SK-N-SH treated with all-trans-retinoic acid at 6 μM for 48 hours (cell line): ENCODE measurements at regions not wholly inside any gene's neighbourhood (a gene's known extent, or its start where the extent isn't known, plus 50 kb on each side); places are given as distances from the start of the nearest gene placed in this dataset.

Experiments
- ATAC-seq: fragments of 200-7000 bp; cut with Tn5 transposase; 3 replicates; pipeline ENCODE4 v1.9.1; 2020; ENCODE audit warnings: mild to moderate bottlenecking, moderate library complexity
- ARNTL ChIP-seq: fragments of 450-650 bp; formaldehyde crosslinking; IDR thresholded peaks from 2 replicates; pipeline ENCODE4 v1.5.0; 2020; ENCODE audit warnings: low read depth, mild to moderate bottlenecking, moderate library complexity, borderline replicate concordance
- BACH2 ChIP-seq: fragments of 250-450 bp; sonication (Bioruptor Pico); IDR thresholded peaks from 2 replicates; pipeline ENCODE4 v1.9.0; 2021; ENCODE audit warnings: mild to moderate bottlenecking, borderline replicate concordance
- CSDC2 ChIP-seq: fragments of 250-450 bp; sonication (Bioruptor Pico); IDR thresholded peaks from 2 replicates; pipeline ENCODE4 v1.5.0; 2020; ENCODE audit warnings: mild to moderate bottlenecking, moderate library complexity
- ESRRG ChIP-seq: fragments of 250-450 bp; sonication (Bioruptor Pico); IDR thresholded peaks from 2 replicates; pipeline ENCODE4 v1.6.1; 2021; ENCODE audit warnings: mild to moderate bottlenecking
- GLIS3 ChIP-seq: fragments of 250-450 bp; sonication (Bioruptor Pico); IDR thresholded peaks from 2 replicates; pipeline ENCODE4 v1.5.0; 2020; ENCODE audit warnings: mild to moderate bottlenecking, moderate library complexity
- ISL1 ChIP-seq: fragments of 250-450 bp; sonication (Bioruptor Pico); IDR thresholded peaks from 2 replicates; pipeline ENCODE4 v2.1.2; 2022; ENCODE audit warnings: mild to moderate bottlenecking, moderate library complexity
- OSR1 ChIP-seq: fragments of 250-450 bp; sonication (Bioruptor Pico); IDR thresholded peaks from 2 replicates; pipeline ENCODE4 v1.8.0; 2022; ENCODE audit warnings: moderate library complexity, mild to moderate bottlenecking, inconsistent platforms
- PPARA ChIP-seq: fragments of 250-450 bp; sonication (Bioruptor Pico); IDR thresholded peaks from 2 replicates; pipeline ENCODE4 v1.5.0; 2020; ENCODE audit warnings: mild to moderate bottlenecking, borderline replicate concordance
- RARB ChIP-seq: fragments of 250-450 bp; sonication (Bioruptor Pico); IDR thresholded peaks from 2 replicates; pipeline ENCODE4 v1.8.0; 2021; ENCODE audit warnings: mild to moderate bottlenecking, moderate library complexity
- SNAI2 ChIP-seq: fragments of 250-450 bp; sonication (Bioruptor Pico); IDR thresholded peaks from 2 replicates; pipeline ENCODE4 v1.5.0; 2020; ENCODE audit warnings: mild to moderate bottlenecking, moderate library complexity
- TCF4 ChIP-seq: fragments of 250-450 bp; sonication (Bioruptor Pico); IDR thresholded peaks from 2 replicates; pipeline ENCODE4 v1.8.0; 2021; ENCODE audit warnings: mild to moderate bottlenecking, moderate library complexity, borderline replicate concordance
- TOX ChIP-seq: fragments of 250-450 bp; sonication (Bioruptor Pico); IDR thresholded peaks from 2 replicates; pipeline ENCODE4 v1.8.0; 2021; ENCODE audit warnings: mild to moderate bottlenecking, moderate library complexity, borderline replicate concordance
- ZC3H10 ChIP-seq: fragments of 250-450 bp; sonication (Bioruptor Pico); IDR thresholded peaks from 2 replicates; pipeline ENCODE4 v1.5.1; 2021; ENCODE audit warnings: mild to moderate bottlenecking, moderate library complexity
- ZFP3 ChIP-seq: fragments of 250-450 bp; sonication (Bioruptor Pico); IDR thresholded peaks from 2 replicates; pipeline ENCODE4 v1.5.0; 2020; ENCODE audit warnings: mild to moderate bottlenecking, moderate library complexity
- ZFP30 ChIP-seq: fragments of 450-650 bp; formaldehyde crosslinking; IDR thresholded peaks from 2 replicates; pipeline ENCODE4 v1.5.0; 2022; ENCODE audit warnings: mild to moderate bottlenecking, moderate library complexity
- ZNF565 ChIP-seq: fragments of 450-650 bp; formaldehyde crosslinking; conservative IDR thresholded peaks from 2 replicates; pipeline ENCODE4 v1.5.0; 2020; ENCODE audit warnings: low read depth, mild to moderate bottlenecking, moderate library complexity
- ZNF70 ChIP-seq: fragments of 450-650 bp; formaldehyde crosslinking; IDR thresholded peaks from 2 replicates; pipeline ENCODE4 v1.5.0; 2020; ENCODE audit warnings: mild to moderate bottlenecking, moderate library complexity
- ZNF8 ChIP-seq: fragments of 450-650 bp; formaldehyde crosslinking; IDR thresholded peaks from 2 replicates; pipeline ENCODE4 v1.5.0; 2020; ENCODE audit warnings: mild to moderate bottlenecking, moderate library complexity
- TF ChIP-seq, protein P1 (sequence below): fragments of 250-450 bp; sonication (Bioruptor Pico); IDR thresholded peaks from 2 replicates; pipeline ENCODE4 v1.8.0; 2020; ENCODE audit warnings: mild to moderate bottlenecking, moderate library complexity, borderline replicate concordance
- TF ChIP-seq, protein P2 (sequence below): fragments of 250-450 bp; sonication (Bioruptor Pico); IDR thresholded peaks from 2 replicates; pipeline ENCODE4 v1.5.1; 2021; ENCODE audit warnings: mild to moderate bottlenecking, moderate library complexity
- TF ChIP-seq, protein P3 (sequence below): fragments of 250-450 bp; sonication (Bioruptor Pico); IDR thresholded peaks from 2 replicates; pipeline ENCODE4 v1.5.0; 2020; ENCODE audit warnings: mild to moderate bottlenecking, moderate library complexity
- TF ChIP-seq, protein P4 (sequence below): fragments of 250-450 bp; sonication (Bioruptor Pico); IDR thresholded peaks from 2 replicates; pipeline ENCODE4 v1.8.0; 2021; ENCODE audit warnings: low read depth, mild to moderate bottlenecking, moderate library complexity, borderline replicate concordance
- TF ChIP-seq, protein P5 (sequence below): fragments of 250-450 bp; sonication (Bioruptor Pico); IDR thresholded peaks from 2 replicates; pipeline ENCODE4 v1.5.1; 2020; ENCODE audit warnings: low read depth, mild to moderate bottlenecking, moderate library complexity

DNA sequence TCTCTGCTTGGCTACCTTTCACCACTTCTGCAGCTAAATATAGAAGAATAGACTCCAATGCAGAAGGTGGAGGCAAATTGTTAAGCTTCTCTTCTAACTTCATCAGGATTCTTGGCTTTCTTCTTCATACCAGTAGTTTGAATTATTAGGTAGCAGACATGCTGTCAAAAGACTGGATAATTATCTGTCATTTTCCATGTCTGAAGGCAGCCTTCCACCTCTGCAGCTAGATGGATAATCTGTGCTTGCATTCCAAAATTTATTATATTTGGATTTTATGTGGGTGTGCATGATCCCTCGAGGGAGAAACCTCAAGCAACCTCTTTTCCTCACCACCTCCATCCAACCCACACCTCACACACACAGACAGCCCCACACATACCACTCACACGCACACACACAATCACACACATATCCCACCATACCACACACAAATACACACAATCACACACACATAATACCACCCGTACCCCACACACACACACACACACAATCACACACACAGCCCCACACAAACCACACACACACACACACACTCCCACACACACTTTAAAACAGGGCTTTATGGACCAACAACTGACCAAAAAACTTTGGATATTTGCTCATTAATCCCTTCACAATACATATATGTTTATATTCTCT lies 145.0 kb downstream of the C7orf25 start:
- TF ChIP-seq RARB (no peak), ZFP30 (CRISPR knock-in tag) (no peak), TCF4 (CRISPR knock-in tag) (no peak), ISL1 (no peak), ZFP3 (no peak), ZNF70 (CRISPR knock-in tag) (no peak), PPARA (CRISPR knock-in tag) (no peak), ZNF565 (CRISPR knock-in tag) (no peak), ARNTL (CRISPR knock-in tag) (no peak), ZC3H10 (CRISPR knock-in tag) (no peak), SNAI2 (CRISPR knock-in tag) (no peak), ESRRG (CRISPR knock-in tag) (no peak)
- TF ChIP-seq, protein P1, sequence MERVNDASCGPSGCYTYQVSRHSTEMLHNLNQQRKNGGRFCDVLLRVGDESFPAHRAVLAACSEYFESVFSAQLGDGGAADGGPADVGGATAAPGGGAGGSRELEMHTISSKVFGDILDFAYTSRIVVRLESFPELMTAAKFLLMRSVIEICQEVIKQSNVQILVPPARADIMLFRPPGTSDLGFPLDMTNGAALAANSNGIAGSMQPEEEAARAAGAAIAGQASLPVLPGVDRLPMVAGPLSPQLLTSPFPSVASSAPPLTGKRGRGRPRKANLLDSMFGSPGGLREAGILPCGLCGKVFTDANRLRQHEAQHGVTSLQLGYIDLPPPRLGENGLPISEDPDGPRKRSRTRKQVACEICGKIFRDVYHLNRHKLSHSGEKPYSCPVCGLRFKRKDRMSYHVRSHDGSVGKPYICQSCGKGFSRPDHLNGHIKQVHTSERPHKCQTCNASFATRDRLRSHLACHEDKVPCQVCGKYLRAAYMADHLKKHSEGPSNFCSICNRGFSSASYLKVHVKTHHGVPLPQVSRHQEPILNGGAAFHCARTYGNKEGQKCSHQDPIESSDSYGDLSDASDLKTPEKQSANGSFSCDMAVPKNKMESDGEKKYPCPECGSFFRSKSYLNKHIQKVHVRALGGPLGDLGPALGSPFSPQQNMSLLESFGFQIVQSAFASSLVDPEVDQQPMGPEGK (CRISPR knock-in tag): no peak
- TF ChIP-seq, protein P2, sequence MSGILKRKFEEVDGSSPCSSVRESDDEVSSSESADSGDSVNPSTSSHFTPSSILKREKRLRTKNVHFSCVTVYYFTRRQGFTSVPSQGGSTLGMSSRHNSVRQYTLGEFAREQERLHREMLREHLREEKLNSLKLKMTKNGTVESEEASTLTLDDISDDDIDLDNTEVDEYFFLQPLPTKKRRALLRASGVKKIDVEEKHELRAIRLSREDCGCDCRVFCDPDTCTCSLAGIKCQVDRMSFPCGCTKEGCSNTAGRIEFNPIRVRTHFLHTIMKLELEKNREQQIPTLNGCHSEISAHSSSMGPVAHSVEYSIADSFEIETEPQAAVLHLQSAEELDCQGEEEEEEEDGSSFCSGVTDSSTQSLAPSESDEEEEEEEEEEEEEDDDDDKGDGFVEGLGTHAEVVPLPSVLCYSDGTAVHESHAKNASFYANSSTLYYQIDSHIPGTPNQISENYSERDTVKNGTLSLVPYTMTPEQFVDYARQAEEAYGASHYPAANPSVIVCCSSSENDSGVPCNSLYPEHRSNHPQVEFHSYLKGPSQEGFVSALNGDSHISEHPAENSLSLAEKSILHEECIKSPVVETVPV (CRISPR knock-in tag): no peak
- TF ChIP-seq, protein P3, sequence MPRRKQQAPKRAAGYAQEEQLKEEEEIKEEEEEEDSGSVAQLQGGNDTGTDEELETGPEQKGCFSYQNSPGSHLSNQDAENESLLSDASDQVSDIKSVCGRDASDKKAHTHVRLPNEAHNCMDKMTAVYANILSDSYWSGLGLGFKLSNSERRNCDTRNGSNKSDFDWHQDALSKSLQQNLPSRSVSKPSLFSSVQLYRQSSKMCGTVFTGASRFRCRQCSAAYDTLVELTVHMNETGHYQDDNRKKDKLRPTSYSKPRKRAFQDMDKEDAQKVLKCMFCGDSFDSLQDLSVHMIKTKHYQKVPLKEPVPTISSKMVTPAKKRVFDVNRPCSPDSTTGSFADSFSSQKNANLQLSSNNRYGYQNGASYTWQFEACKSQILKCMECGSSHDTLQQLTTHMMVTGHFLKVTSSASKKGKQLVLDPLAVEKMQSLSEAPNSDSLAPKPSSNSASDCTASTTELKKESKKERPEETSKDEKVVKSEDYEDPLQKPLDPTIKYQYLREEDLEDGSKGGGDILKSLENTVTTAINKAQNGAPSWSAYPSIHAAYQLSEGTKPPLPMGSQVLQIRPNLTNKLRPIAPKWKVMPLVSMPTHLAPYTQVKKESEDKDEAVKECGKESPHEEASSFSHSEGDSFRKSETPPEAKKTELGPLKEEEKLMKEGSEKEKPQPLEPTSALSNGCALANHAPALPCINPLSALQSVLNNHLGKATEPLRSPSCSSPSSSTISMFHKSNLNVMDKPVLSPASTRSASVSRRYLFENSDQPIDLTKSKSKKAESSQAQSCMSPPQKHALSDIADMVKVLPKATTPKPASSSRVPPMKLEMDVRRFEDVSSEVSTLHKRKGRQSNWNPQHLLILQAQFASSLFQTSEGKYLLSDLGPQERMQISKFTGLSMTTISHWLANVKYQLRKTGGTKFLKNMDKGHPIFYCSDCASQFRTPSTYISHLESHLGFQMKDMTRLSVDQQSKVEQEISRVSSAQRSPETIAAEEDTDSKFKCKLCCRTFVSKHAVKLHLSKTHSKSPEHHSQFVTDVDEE (CRISPR knock-in tag): no peak
- TF ChIP-seq, all 23 proteins: peak for 0
- no peak for ATAC-seq

DNA sequence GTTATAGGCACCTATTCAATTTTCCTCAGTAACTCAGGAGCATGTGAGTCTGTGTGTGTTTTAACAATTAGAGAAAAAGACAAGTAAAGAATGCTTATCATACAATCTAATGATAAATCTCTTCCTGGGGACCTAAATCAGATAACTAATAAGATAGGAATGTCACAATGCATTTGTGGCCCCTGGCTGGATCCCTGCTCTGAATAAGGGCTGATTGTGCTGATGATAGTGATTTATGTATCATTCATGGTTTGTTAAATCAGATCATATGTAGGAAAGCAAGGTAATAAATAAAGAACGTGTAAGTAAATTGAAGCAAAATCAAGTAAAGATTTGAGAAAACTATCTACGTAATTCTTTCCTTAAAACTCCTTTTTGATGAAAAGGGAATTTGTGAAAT lies 145.9 kb downstream of the C7orf25 start:
- no peak for ATAC-seq
- TF ChIP-seq ZC3H10 (CRISPR knock-in tag): no peak
- no peak for TF ChIP-seq RARB
- TF ChIP-seq ISL1: no peak
- TF ChIP-seq SNAI2 (CRISPR knock-in tag): no peak
- TF ChIP-seq OSR1: no peak
- TF ChIP-seq ESRRG (CRISPR knock-in tag): no peak
- TF ChIP-seq ZNF565 (CRISPR knock-in tag): no peak
- no peak for TF ChIP-seq ARNTL (CRISPR knock-in tag)
- TF ChIP-seq, protein P1 (CRISPR knock-in tag): no peak
- TF ChIP-seq, protein P4, sequence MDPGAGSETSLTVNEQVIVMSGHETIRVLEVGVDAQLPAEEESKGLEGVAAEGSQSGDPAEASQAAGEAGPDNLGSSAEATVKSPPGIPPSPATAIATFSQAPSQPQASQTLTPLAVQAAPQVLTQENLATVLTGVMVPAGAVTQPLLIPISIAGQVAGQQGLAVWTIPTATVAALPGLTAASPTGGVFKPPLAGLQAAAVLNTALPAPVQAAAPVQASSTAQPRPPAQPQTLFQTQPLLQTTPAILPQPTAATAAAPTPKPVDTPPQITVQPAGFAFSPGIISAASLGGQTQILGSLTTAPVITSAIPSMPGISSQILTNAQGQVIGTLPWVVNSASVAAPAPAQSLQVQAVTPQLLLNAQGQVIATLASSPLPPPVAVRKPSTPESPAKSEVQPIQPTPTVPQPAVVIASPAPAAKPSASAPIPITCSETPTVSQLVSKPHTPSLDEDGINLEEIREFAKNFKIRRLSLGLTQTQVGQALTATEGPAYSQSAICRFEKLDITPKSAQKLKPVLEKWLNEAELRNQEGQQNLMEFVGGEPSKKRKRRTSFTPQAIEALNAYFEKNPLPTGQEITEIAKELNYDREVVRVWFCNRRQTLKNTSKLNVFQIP (CRISPR knock-in tag): no peak
- no peak for TF ChIP-seq GLIS3 (CRISPR knock-in tag)
- TF ChIP-seq, all 23 proteins: peak for 0

DNA sequence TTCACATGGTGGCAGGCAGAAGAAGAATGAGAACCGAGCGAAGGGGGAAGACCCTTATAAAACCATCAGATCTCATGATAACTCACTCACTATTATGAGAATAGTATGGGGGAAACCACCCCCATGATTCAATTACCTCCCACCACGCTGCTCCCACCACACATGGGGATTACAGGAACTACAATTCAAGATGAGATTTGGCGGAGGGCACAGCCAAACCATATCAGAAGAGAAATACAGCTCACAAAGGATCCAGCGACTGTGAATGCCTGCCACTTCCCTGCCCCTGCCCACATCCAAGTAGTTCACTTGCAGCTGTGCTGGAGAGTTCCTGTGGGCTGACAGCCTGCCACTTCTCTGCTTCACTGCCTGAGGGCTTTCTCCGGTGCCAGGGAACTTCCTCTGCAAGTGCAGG lies 148.7 kb downstream of the C7orf25 start:
- ATAC-seq: no peak
- TF ChIP-seq SNAI2 (CRISPR knock-in tag) (no peak), TOX (CRISPR knock-in tag) (no peak), PPARA (CRISPR knock-in tag) (no peak), GLIS3 (CRISPR knock-in tag) (no peak), ZNF8 (CRISPR knock-in tag) (no peak), CSDC2 (CRISPR knock-in tag) (no peak), TCF4 (CRISPR knock-in tag) (no peak), ZNF565 (CRISPR knock-in tag) (no peak), ISL1 (no peak), ARNTL (CRISPR knock-in tag) (no peak), ZFP3 (no peak), BACH2 (CRISPR knock-in tag) (no peak)
- TF ChIP-seq, protein P5, sequence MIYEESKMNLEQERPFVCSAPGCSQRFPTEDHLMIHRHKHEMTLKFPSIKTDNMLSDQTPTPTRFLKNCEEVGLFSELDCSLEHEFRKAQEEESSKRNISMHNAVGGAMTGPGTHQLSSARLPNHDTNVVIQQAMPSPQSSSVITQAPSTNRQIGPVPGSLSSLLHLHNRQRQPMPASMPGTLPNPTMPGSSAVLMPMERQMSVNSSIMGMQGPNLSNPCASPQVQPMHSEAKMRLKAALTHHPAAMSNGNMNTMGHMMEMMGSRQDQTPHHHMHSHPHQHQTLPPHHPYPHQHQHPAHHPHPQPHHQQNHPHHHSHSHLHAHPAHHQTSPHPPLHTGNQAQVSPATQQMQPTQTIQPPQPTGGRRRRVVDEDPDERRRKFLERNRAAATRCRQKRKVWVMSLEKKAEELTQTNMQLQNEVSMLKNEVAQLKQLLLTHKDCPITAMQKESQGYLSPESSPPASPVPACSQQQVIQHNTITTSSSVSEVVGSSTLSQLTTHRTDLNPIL (CRISPR knock-in tag): no peak
- TF ChIP-seq, protein P3 (CRISPR knock-in tag): no peak
